Stimulated activated naive B cell treated with anti-CD40 and anti-IgM and Interleukin-4, amounts not matched to agents 10 μg/mL and 1 μg/mL and 100 μg/mL, for 72 hours (primary cell): ENCODE measurements at regions not wholly inside any gene's neighbourhood (a gene's known extent, or its start where the extent isn't known, plus 50 kb on each side); places are given as distances from the start of the nearest gene placed in this dataset.
"Not testable (repeated sequence)": the region's sequence is repeated elsewhere in the genome, so short reads cannot be mapped to it uniquely, and the experiment has no call there.

Experiments
- ATAC-seq, 2 donors: fragments of 150-1000 bp; cut with Tn5 transposase; replicated peaks; 2 replicates each; pipeline ENCODE4 v1.10.0; 2021; ENCODE audit warnings: moderate library complexity in 1 of 2
- DNase-seq: peaks from one replicate; pipeline ENCODE4 v3.0.0; 2021
- H3K27ac Mint-ChIP-seq: one replicate; pipeline ENCODE4 v1.8.0; 2022; ENCODE audit warnings: mild to moderate bottlenecking, mixed read lengths
- H3K27me3 Mint-ChIP-seq, 2 donors: one replicate each; pipeline ENCODE4 v1.8.0; 2022; ENCODE audit warnings: mixed read lengths in 2 of 2
- H3K36me3 Mint-ChIP-seq, 2 donors: one replicate each; pipeline ENCODE4 v1.8.0; 2022; ENCODE audit warnings: mixed read lengths in 2 of 2, mild to moderate bottlenecking in 1 of 2
- H3K4me1 Mint-ChIP-seq, 2 donors: one replicate each; pipeline ENCODE4 v1.8.0; 2022; ENCODE audit warnings: mixed read lengths in 2 of 2, mild to moderate bottlenecking in 1 of 2
- H3K4me3 Mint-ChIP-seq, 2 donors: one replicate each; pipeline ENCODE4 v1.8.0; 2022; ENCODE audit warnings: mild to moderate bottlenecking in 2 of 2, mixed read lengths in 2 of 2, moderate library complexity in 1 of 2
- H3K9me3 Mint-ChIP-seq, 2 donors: one replicate each; pipeline ENCODE4 v1.8.0; 2022; ENCODE audit warnings: mixed read lengths in 2 of 2, mild to moderate bottlenecking in 1 of 2

GRCh38 chr14:37650356-37651037, 55.1 kb downstream of the TTC6 start:
- no peaks in the 10 kb centered on the region for H3K4me1 Mint-ChIP-seq
- no peak overlapping the region for H3K27ac Mint-ChIP-seq
- no peak for ATAC-seq
- H3K36me3 Mint-ChIP-seq = no peaks in the 10 kb centered on the region
- no peaks in the 10 kb centered on the region for H3K27me3 Mint-ChIP-seq
- no peak for DNase-seq
- H3K4me3 Mint-ChIP-seq = no peak overlapping the region
- peaks cover 0 to 1% of the 10 kb centered on the region in 2 donors for H3K9me3 Mint-ChIP-seq

GRCh38 chr14:37652042-37652441, 56.6 kb downstream of the TTC6 start:
- Mint-ChIP-seq H3K27me3 (no peaks in the 10 kb centered on the region), H3K27ac (no peak overlapping the region), H3K9me3 (peaks cover 3 to 8% of the 10 kb centered on the region in 2 donors), H3K36me3 (no peaks in the 10 kb centered on the region), H3K4me1 (no peaks in the 10 kb centered on the region), H3K4me3 (no peak overlapping the region)
- no peak for DNase-seq
- ATAC-seq = no peak

GRCh38 chr14:37655418-37655817, 60.0 kb downstream of the TTC6 start:
- no peak overlapping the region for H3K4me3 Mint-ChIP-seq
- H3K36me3 Mint-ChIP-seq = no peaks in the 10 kb centered on the region
- peaks cover 5 to 12% of the 10 kb centered on the region in 2 donors for H3K9me3 Mint-ChIP-seq
- no peak overlapping the region for H3K27ac Mint-ChIP-seq
- no peak for DNase-seq
- H3K27me3 Mint-ChIP-seq = no peaks in the 10 kb centered on the region
- no peak for ATAC-seq
- H3K4me1 Mint-ChIP-seq = no peaks in the 10 kb centered on the region

- H3K27me3 Mint-ChIP-seq = no peaks in the 10 kb centered on the region
- DNase-seq (no peak), ATAC-seq (no peak)
- no peak overlapping the region for H3K27ac Mint-ChIP-seq
- peaks cover 10 to 21% of the 10 kb centered on the region in 2 donors for H3K9me3 Mint-ChIP-seq
- H3K36me3 Mint-ChIP-seq = no peaks in the 10 kb centered on the region
- H3K4me3 Mint-ChIP-seq = no peak overlapping the region
- H3K4me1 Mint-ChIP-seq = no peaks in the 10 kb centered on the region
These were observed 62.7 kb downstream of the TTC6 start for GRCh38 chr14:37658156-37658555.

GRCh38 chr14:37663498-37663897, 68.1 kb downstream of the TTC6 start:
- H3K27me3 Mint-ChIP-seq = no peaks in the 10 kb centered on the region
- no peak overlapping the region for H3K4me3 Mint-ChIP-seq
- H3K27ac Mint-ChIP-seq = no peak overlapping the region
- ATAC-seq (no peak), DNase-seq (no peak)
- no peaks in the 10 kb centered on the region for H3K36me3 Mint-ChIP-seq
- H3K9me3 Mint-ChIP-seq = peaks cover 10 to 13% of the 10 kb centered on the region in 2 donors
- H3K4me1 Mint-ChIP-seq = no peaks in the 10 kb centered on the region

- no peak for DNase-seq
- H3K4me3 Mint-ChIP-seq = no peak overlapping the region
These were observed 70.0 kb downstream of the TTC6 start for GRCh38 chr14:37665479-37665878.

GRCh38 chr14:37665951-37666350, 70.5 kb downstream of the TTC6 start:
- Mint-ChIP-seq H3K4me3 (no peak overlapping the region), H3K27ac (no peak overlapping the region)

More at GRCh38 chr14:37665479-37665878, 70.0 kb downstream of the TTC6 start:
- Mint-ChIP-seq H3K9me3 (peaks cover 8% of the 10 kb centered on the region in 2 donors), H3K27ac (no peak overlapping the region), H3K36me3 (no peaks in the 10 kb centered on the region), H3K27me3 (no peaks in the 10 kb centered on the region), H3K4me1 (no peaks in the 10 kb centered on the region)
- no peak for ATAC-seq

GRCh38 chr14:37668646-37669045, 73.2 kb downstream of the TTC6 start:
- no peak for DNase-seq
- no peaks in the 10 kb centered on the region for H3K4me1 Mint-ChIP-seq
- no peak overlapping the region for H3K27ac Mint-ChIP-seq
- no peak overlapping the region for H3K4me3 Mint-ChIP-seq
- no peaks in the 10 kb centered on the region for H3K27me3 Mint-ChIP-seq
- no peaks in the 10 kb centered on the region for H3K36me3 Mint-ChIP-seq
- no peak for ATAC-seq
- H3K9me3 Mint-ChIP-seq = peaks cover 0 to 3% of the 10 kb centered on the region in 2 donors

More at GRCh38 chr14:37665951-37666350, 70.5 kb downstream of the TTC6 start:
- no peaks in the 10 kb centered on the region for H3K4me1 Mint-ChIP-seq
- ATAC-seq (no peak), DNase-seq (no peak)
- H3K9me3 Mint-ChIP-seq = peaks cover 8% of the 10 kb centered on the region in 2 donors
- no peaks in the 10 kb centered on the region for H3K27me3 Mint-ChIP-seq
- H3K36me3 Mint-ChIP-seq = no peaks in the 10 kb centered on the region

- peaks cover 0 to 2% of the 10 kb centered on the region in 2 donors for H3K9me3 Mint-ChIP-seq
- no peak overlapping the region for H3K27ac Mint-ChIP-seq
- no peaks in the 10 kb centered on the region for H3K36me3 Mint-ChIP-seq
- H3K4me3 Mint-ChIP-seq = no peak overlapping the region
- no peaks in the 10 kb centered on the region for H3K4me1 Mint-ChIP-seq
- no peaks in the 10 kb centered on the region for H3K27me3 Mint-ChIP-seq
- DNase-seq (no peak), ATAC-seq (no peak)
These were observed 73.8 kb downstream of the TTC6 start for GRCh38 chr14:37669242-37669641.

- no peaks in the 10 kb centered on the region for H3K4me1 Mint-ChIP-seq
- no peaks in the 10 kb centered on the region for H3K36me3 Mint-ChIP-seq
- no peaks in the 10 kb centered on the region for H3K27me3 Mint-ChIP-seq
- no peak for ATAC-seq
- DNase-seq = no peak
- H3K27ac Mint-ChIP-seq = no peak overlapping the region
- no peak overlapping the region for H3K4me3 Mint-ChIP-seq
- H3K9me3 Mint-ChIP-seq = peaks cover 0 to 2% of the 10 kb centered on the region in 2 donors
These were observed 78.0 kb downstream of the TTC6 start for GRCh38 chr14:37673439-37673838.

GRCh38 chr14:37678916-37679315, 83.5 kb downstream of the TTC6 start:
- Mint-ChIP-seq H3K9me3 (peaks cover 0 to 3% of the 10 kb centered on the region in 2 donors), H3K4me1 (no peaks in the 10 kb centered on the region), H3K27me3 (no peaks in the 10 kb centered on the region), H3K27ac (no peak overlapping the region), H3K36me3 (no peaks in the 10 kb centered on the region), H3K4me3 (no peak overlapping the region)
- DNase-seq = no peak
- no peak for ATAC-seq

GRCh38 chr14:37681486-37681885, 86.1 kb downstream of the TTC6 start:
- H3K4me1 Mint-ChIP-seq = no peaks in the 10 kb centered on the region
- no peak for DNase-seq
- H3K36me3 Mint-ChIP-seq = no peaks in the 10 kb centered on the region
- H3K9me3 Mint-ChIP-seq = peaks cover 0 to 3% of the 10 kb centered on the region in 2 donors
- no peak overlapping the region for H3K4me3 Mint-ChIP-seq
- no peak overlapping the region for H3K27ac Mint-ChIP-seq
- H3K27me3 Mint-ChIP-seq = no peaks in the 10 kb centered on the region
- ATAC-seq = no peak

- not testable (repeated sequence) for ATAC-seq, H3K4me1 Mint-ChIP-seq, H3K36me3 Mint-ChIP-seq, H3K27ac Mint-ChIP-seq, H3K4me3 Mint-ChIP-seq, DNase-seq, H3K27me3 Mint-ChIP-seq
- H3K9me3 Mint-ChIP-seq = peaks cover 14 to 15% of the 10 kb centered on the region in 2 donors
These were observed 97.3 kb downstream of the TTC6 start for GRCh38 chr14:37692680-37693079.

GRCh38 chr14:37693420-37693819, 98.0 kb downstream of the TTC6 start:
- H3K27ac Mint-ChIP-seq, DNase-seq, H3K4me1 Mint-ChIP-seq, H3K4me3 Mint-ChIP-seq, H3K36me3 Mint-ChIP-seq, H3K27me3 Mint-ChIP-seq, ATAC-seq: not testable (repeated sequence)
- H3K9me3 Mint-ChIP-seq = peaks cover 11 to 15% of the 10 kb centered on the region in 2 donors

GRCh38 chr14:37695866-37696265, 100.4 kb downstream of the TTC6 start:
- Mint-ChIP-seq H3K4me3 (no peak overlapping the region), H3K27ac (no peak overlapping the region), H3K9me3 (peaks cover 10 to 14% of the 10 kb centered on the region in 2 donors), H3K4me1 (no peaks in the 10 kb centered on the region), H3K36me3 (peaks cover 0 to 1% of the 10 kb centered on the region in 2 donors), H3K27me3 (no peaks in the 10 kb centered on the region)
- DNase-seq (no peak), ATAC-seq (no peak)
